ENCODE measurements at regions not wholly inside any gene's neighbourhood (a gene's known extent, or its start where the extent isn't known, plus 50 kb on each side); places are given as distances from the start of the nearest gene placed in this dataset.

DNA sequence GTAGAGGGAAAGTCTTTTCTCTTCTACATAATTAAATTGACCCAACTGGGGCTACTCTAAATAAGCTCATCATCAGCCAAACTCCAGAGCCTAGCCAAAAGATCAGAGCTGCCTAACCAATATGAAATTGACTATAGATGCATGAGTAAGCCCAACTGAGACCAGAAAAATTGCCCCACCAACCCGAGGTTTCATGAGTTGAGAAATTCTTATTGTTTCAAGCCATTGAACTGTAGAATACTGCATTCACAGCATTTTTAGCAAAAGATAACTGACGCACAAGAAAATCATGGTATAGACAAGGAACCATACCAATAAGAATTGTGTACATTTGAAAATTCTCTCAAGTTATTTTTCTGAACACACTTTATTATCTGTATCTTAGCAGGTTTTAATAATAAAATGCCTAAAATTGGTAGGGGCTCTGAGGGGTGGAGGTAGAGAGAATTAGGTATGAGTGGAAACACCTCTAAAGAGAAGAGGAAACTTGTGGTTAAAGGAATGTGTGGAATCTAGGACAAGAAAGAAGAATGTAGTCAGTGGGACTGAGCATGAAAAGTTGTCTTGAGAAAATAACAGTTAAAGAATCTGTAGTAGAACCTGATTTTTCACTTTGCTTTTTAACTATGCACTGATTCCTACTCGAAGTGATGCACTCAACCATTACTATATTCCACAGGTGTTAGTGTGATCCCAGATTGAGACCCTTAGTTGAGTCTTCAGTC is 200.9 kb upstream of the PPP1R2C start:
- TF ChIP-seq CTCF (IDR thresholded peaks at IDR 0.05) (no peak), POLR2A (IDR thresholded peaks at IDR 0.05) (no peak)
